ENCODE measurements at regions not wholly inside any gene's neighbourhood (a gene's known extent, or its start where the extent isn't known, plus 50 kb on each side); places are given as distances from the start of the nearest gene placed in this dataset.

DNA sequence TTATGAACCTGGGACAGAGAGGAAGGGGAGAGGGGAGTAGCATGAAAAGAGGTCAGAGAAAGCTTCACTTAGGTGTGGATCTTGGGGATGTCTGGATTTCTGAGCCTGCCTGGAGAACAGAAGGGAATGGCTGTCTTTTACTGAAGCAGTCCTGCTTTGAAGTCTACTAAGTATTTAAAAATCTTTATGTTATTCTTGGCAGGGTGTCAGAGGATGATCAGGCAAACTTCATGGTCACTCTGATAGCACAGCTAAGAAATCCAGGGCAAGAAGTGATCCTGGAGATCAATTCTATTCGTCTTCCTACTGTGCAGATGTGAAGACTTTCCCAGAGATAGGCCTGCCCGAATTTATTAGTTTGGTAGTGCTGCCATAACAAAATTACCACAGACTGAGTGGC lies 464.4 kb upstream of the BOD1L1 start:
- Histone ChIP-seq H3K4me2 (ENCODE audit: insufficient read depth, insufficient read length, low read length) (no peak overlapping the region), H3K9ac (ENCODE audit: extremely low read depth, insufficient read length, low read length) (no peak overlapping the region), H4K8ac (replicated peaks; ENCODE audit: insufficient read length, low read depth, low read length) (no peak overlapping the region), H3K18ac (ENCODE audit: insufficient read length, low read depth, low read length) (no peak overlapping the region), H3K79me1 (ENCODE audit: insufficient read depth, low read depth, low read length, poor library complexity, severe bottlenecking) (no peaks in the 10 kb centered on the region), H2AFZ (ENCODE audit: low read length) (no peak overlapping the region), H2AK5ac (ENCODE audit: insufficient read length, low read length) (no peak overlapping the region), H2BK15ac (ENCODE audit: low read depth, low read length) (no peak overlapping the region), H3K79me2 (ENCODE audit: insufficient read depth, low read length) (no peaks in the 10 kb centered on the region), H4K5ac (ENCODE audit: insufficient read length, low read depth, low read length) (no peak overlapping the region), H3K14ac (ENCODE audit: insufficient read depth, low read length) (no peak overlapping the region), H3K27me3 (ENCODE audit: insufficient read depth, low read length) (no peaks in the 10 kb centered on the region), H4K20me1 (ENCODE audit: control insufficient read depth, insufficient read depth, insufficient read length) (no peaks in the 10 kb centered on the region), H3K4me1 (ENCODE audit: insufficient read depth, low read length) (no peaks in the 10 kb centered on the region), H2BK20ac (ENCODE audit: low read depth, low read length, poor library complexity, severe bottlenecking) (no peak overlapping the region), H3K27ac (ENCODE audit: insufficient read length, low read depth, low read length) (no peak overlapping the region), H3K56ac (ENCODE audit: insufficient read length, low read depth, low read length) (no peak overlapping the region), H2BK12ac (ENCODE audit: insufficient read length, low read depth, low read length) (no peak overlapping the region), H2BK5ac (ENCODE audit: insufficient read length, low read length) (no peak overlapping the region), H2BK120ac (ENCODE audit: low read depth, low read length, poor library complexity, severe bottlenecking) (no peak overlapping the region), H3K4ac (ENCODE audit: low read depth, low read length) (no peak overlapping the region), H3T11ph (ENCODE audit: low read length) (no peak overlapping the region), H3K23ac (ENCODE audit: insufficient read length, low read depth, low read length) (no peak overlapping the region), H3K23me2 (ENCODE audit: insufficient read length, low read depth, low read length, poor library complexity, severe bottlenecking) (no peaks in the 10 kb centered on the region), H3K9me3 (ENCODE audit: control insufficient read depth, low read depth, low read length) (no peaks in the 10 kb centered on the region), H4K91ac (ENCODE audit: insufficient read length, low read depth, low read length) (no peak overlapping the region)
- WGBS (ENCODE audit: extremely low coverage, insufficient read length, low lambda C conversion rate), result no CpG with 5 or more reads among the region's 2 CpGs
- DNase-seq, result no peak
- H3K4me1 Mint-ChIP-seq, result peaks cover 5 to 7% of the 10 kb centered on the region in 2 experiments; a peak in 3 of 4 replicates
- no peaks in the 10 kb centered on the region; a peak in 2 of 7 replicates for H3K36me3 Mint-ChIP-seq (ENCODE audit: insufficient read depth in 1 of 3, low read depth in 3 of 3)
- no peaks in the 10 kb centered on the region; the same call in 1 of the 2 replicates for H3K27me3 Mint-ChIP-seq (ENCODE audit: low read depth)
- H3K9me3 Mint-ChIP-seq, result peaks cover 0 to 10% of the 10 kb centered on the region in 2 experiments; a peak in 2 of 5 replicates
- H3K4me3 Mint-ChIP-seq, result no peak overlapping the region; a peak in 1 of 5 replicates
- no peak for TF ChIP-seq CTCF (conservative IDR thresholded peaks at IDR 0.05)
- H3K27ac Mint-ChIP-seq, result no peak overlapping the region

All from H9 (cell line).